H9 (cell line): ENCODE measurements at regions not wholly inside any gene's neighbourhood (a gene's known extent, or its start where the extent isn't known, plus 50 kb on each side); places are given as distances from the start of the nearest gene placed in this dataset.

Experiments used
- DNase-seq: peaks from one replicate; pipeline ENCODE4 v3.0.0-alpha.2; 2017
- H2AFZ ChIP-seq: one replicate; pipeline ENCODE4 v1.6.1; 2013; ENCODE audit warnings: mild to moderate bottlenecking, low read length, control low read depth, moderate library complexity
- H2AK5ac ChIP-seq: 2 replicates; pipeline ENCODE4 v1.6.1; 2013; ENCODE audit warnings: low read length, control low read depth, mixed read lengths; ENCODE audit not compliant: insufficient read length
- H2BK120ac ChIP-seq: one replicate; pipeline ENCODE4 v1.6.1; 2013; ENCODE audit warnings: low read depth, mild to moderate bottlenecking, low read length, control low read depth, inconsistent platforms; ENCODE audit not compliant: poor library complexity, severe bottlenecking
- H2BK12ac ChIP-seq: 2 replicates; pipeline ENCODE4 v1.6.1; 2013; ENCODE audit warnings: low read length, control low read depth, mixed read lengths, low read depth; ENCODE audit not compliant: insufficient read length
- H2BK15ac ChIP-seq: 2 replicates; pipeline ENCODE4 v1.6.1; 2013; ENCODE audit warnings: low read depth, low read length, control low read depth
- H2BK20ac ChIP-seq: one replicate; pipeline ENCODE4 v1.6.1; 2013; ENCODE audit warnings: low read depth, mild to moderate bottlenecking, low read length, control low read depth, inconsistent platforms; ENCODE audit not compliant: poor library complexity, severe bottlenecking
- H2BK5ac ChIP-seq: 2 replicates; pipeline ENCODE4 v1.6.1; 2013; ENCODE audit warnings: low read length, control low read depth, mixed read lengths; ENCODE audit not compliant: insufficient read length
- H3K14ac ChIP-seq: 2 replicates; pipeline ENCODE4 v1.6.1; 2013; ENCODE audit warnings: low read length, control low read depth; ENCODE audit not compliant: insufficient read depth
- H3K18ac ChIP-seq: 2 replicates; pipeline ENCODE4 v1.6.1; 2013; ENCODE audit warnings: low read depth, mild to moderate bottlenecking, mixed read lengths, low read length, control low read depth; ENCODE audit not compliant: insufficient read length
- H3K23ac ChIP-seq: 2 replicates; pipeline ENCODE4 v1.6.1; 2013; ENCODE audit warnings: low read length, control low read depth, mixed read lengths, low read depth; ENCODE audit not compliant: insufficient read length
- H3K23me2 ChIP-seq: 2 replicates; pipeline ENCODE4 v1.6.1; 2013; ENCODE audit warnings: low read depth, mild to moderate bottlenecking, mixed read lengths, low read length, control low read depth; ENCODE audit not compliant: insufficient read length, poor library complexity, severe bottlenecking
- H3K27ac ChIP-seq: 2 replicates; pipeline ENCODE4 v1.5.1; 2013; ENCODE audit warnings: low read length, control low read depth, mixed read lengths, low read depth; ENCODE audit not compliant: insufficient read length
- H3K27me3 ChIP-seq: 2 replicates; pipeline ENCODE4 v1.6.1; 2013; ENCODE audit warnings: low read length, control low read depth, inconsistent platforms; ENCODE audit not compliant: insufficient read depth
- H3K4ac ChIP-seq: 2 replicates; pipeline ENCODE4 v1.6.1; 2013; ENCODE audit warnings: low read depth, mild to moderate bottlenecking, control low read depth, inconsistent platforms, low read length, moderate library complexity
- H3K4me1 ChIP-seq: 2 replicates; pipeline ENCODE4 v1.6.1; 2013; ENCODE audit warnings: low read length, control low read depth, inconsistent platforms; ENCODE audit not compliant: insufficient read depth
- H3K4me2 ChIP-seq: 2 replicates; pipeline ENCODE4 v1.6.1; 2013; ENCODE audit warnings: low read length, control low read depth, mixed read lengths; ENCODE audit not compliant: insufficient read length, insufficient read depth
- H3K56ac ChIP-seq: 2 replicates; pipeline ENCODE4 v1.6.1; 2013; ENCODE audit warnings: low read depth, mild to moderate bottlenecking, mixed read lengths, low read length, control low read depth; ENCODE audit not compliant: insufficient read length
- H3K79me1 ChIP-seq: 2 replicates; pipeline ENCODE4 v1.6.1; 2013; ENCODE audit warnings: low read depth, mild to moderate bottlenecking, moderate library complexity, low read length, control low read depth, inconsistent platforms; ENCODE audit not compliant: insufficient read depth, poor library complexity, severe bottlenecking
- H3K79me2 ChIP-seq: 2 replicates; pipeline ENCODE4 v1.6.1; 2013; ENCODE audit warnings: low read length, control low read depth, inconsistent platforms; ENCODE audit not compliant: insufficient read depth
- H3K9ac ChIP-seq: 2 replicates; pipeline ENCODE4 v1.6.1; 2013; ENCODE audit warnings: low read length, control low read depth, mixed read lengths; ENCODE audit not compliant: insufficient read length; ENCODE audit errors: extremely low read depth
- H3K9me3 ChIP-seq: one replicate; pipeline ENCODE4 v1.6.1; 2013; ENCODE audit warnings: low read depth, low read length, inconsistent platforms; ENCODE audit not compliant: control insufficient read depth
- H3T11ph ChIP-seq: one replicate; pipeline ENCODE4 v1.6.1; 2013; ENCODE audit warnings: mild to moderate bottlenecking, low read length, control low read depth, inconsistent platforms
- H4K20me1 ChIP-seq: one replicate; pipeline ENCODE4 v1.6.1; 2013; ENCODE audit not compliant: control insufficient read depth, insufficient read length, insufficient read depth
- H4K5ac ChIP-seq: 2 replicates; pipeline ENCODE4 v1.6.1; 2013; ENCODE audit warnings: low read depth, mild to moderate bottlenecking, mixed read lengths, low read length, control low read depth; ENCODE audit not compliant: insufficient read length
- H4K8ac ChIP-seq: replicated peaks from 2 replicates; pipeline ENCODE4 v1.6.1; 2013; ENCODE audit warnings: low read length, control low read depth, mixed read lengths, low read depth; ENCODE audit not compliant: insufficient read length
- H4K91ac ChIP-seq: 2 replicates; pipeline ENCODE4 v1.6.1; 2013; ENCODE audit warnings: low read depth, mild to moderate bottlenecking, moderate library complexity, mixed read lengths, low read length, control low read depth; ENCODE audit not compliant: insufficient read length
- H3K27ac Mint-ChIP-seq, 3 experiments: 2 replicates in 2 of 3; 3 replicates in 1 of 3; pipeline ENCODE4 v1.8.0; 2020 to 2021; ENCODE audit warnings: mixed read lengths in 3 of 3, mild to moderate bottlenecking in 1 of 3, moderate library complexity in 1 of 3
- H3K27me3 Mint-ChIP-seq: 2 replicates; pipeline ENCODE4 v1.8.0; 2021; ENCODE audit warnings: low read depth, mild to moderate bottlenecking, moderate library complexity, mixed read lengths
- H3K36me3 Mint-ChIP-seq, 3 experiments: 2 replicates in 2 of 3; 3 replicates in 1 of 3; pipeline ENCODE4 v1.8.0; 2020 to 2021; ENCODE audit warnings: low read depth in 3 of 3, mixed read lengths in 3 of 3; ENCODE audit not compliant: insufficient read depth in 1 of 3
- H3K4me1 Mint-ChIP-seq, 2 experiments: 2 replicates each; pipeline ENCODE4 v1.8.0; 2020; ENCODE audit warnings: mixed read lengths in 2 of 2
- H3K4me3 Mint-ChIP-seq, 2 experiments: 2 replicates in 1 of 2; 3 replicates in 1 of 2; pipeline ENCODE4 v1.8.0; 2020 to 2021; ENCODE audit warnings: mild to moderate bottlenecking in 2 of 2, mixed read lengths in 2 of 2, moderate library complexity in 1 of 2
- H3K9me3 Mint-ChIP-seq, 2 experiments: 2 replicates in 1 of 2; 3 replicates in 1 of 2; pipeline ENCODE4 v1.8.0; 2020; ENCODE audit warnings: mild to moderate bottlenecking in 2 of 2, mixed read lengths in 2 of 2, moderate library complexity in 1 of 2
- WGBS: extraction: QIAGEN DNeasy Blood & Tissue Kit; methylation state at CpG from one replicate; pipeline ENCODE4 v1.1.7; 2013; ENCODE audit warnings: missing lambda C conversion rate, low lambda C conversion rate, mixed read lengths; ENCODE audit not compliant: insufficient read length; ENCODE audit errors: extremely low coverage; 5-methylcytosine and 5-hydroxymethylcytosine counted together
- TF ChIP-seq, protein P1 (sequence below): fragments of 200-600 bp; sonication (generic); conservative IDR thresholded peaks from 3 replicates; pipeline ENCODE4 v1.8.0; 2021; ENCODE audit warnings: antibody characterized with exemption, mild to moderate bottlenecking

DNA sequence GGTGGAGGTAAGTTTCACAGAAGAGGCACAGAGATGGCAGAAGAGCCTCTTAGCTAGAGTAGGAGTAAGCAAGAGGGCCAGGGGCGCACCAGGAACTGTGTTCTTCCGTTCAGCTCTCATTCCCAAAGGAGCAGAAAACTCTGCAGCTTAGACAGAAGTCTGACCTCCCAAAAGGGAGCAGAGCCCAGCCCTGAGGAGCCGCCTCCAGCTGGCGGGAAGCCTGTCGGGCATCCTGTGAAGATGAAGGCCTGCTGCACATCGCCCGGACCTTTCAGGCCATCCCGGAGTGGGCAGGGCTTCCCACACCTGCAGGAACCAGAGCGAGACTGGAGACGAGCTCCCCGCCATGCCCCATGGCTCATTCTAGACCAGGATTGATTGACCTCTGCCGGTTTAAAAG lies 1102.8 kb downstream of the BRD1 start:
- WGBS: no CpG with 5 or more reads among the region's 12 CpGs
- H3K27me3 ChIP-seq: no peaks in the 10 kb centered on the region
- H3K9ac ChIP-seq: no peak overlapping the region
- no peaks in the 10 kb centered on the region for H3K23me2 ChIP-seq
- no peaks in the 10 kb centered on the region for H3K9me3 ChIP-seq
- Mint-ChIP-seq H3K36me3 (peaks cover 0 to 4% (median 0%) of the 10 kb centered on the region in 3 experiments; a peak in 2 of 7 replicates), H3K4me1 (no peaks in the 10 kb centered on the region), H3K27me3 (no peaks in the 10 kb centered on the region), H3K4me3 (no peak overlapping the region), H3K27ac (no peak overlapping the region), H3K9me3 (peaks cover 14 to 17% of the 10 kb centered on the region in 2 experiments; a peak in 4 of 5 replicates)
- H3K56ac ChIP-seq: no peak overlapping the region
- no peaks in the 10 kb centered on the region for H3K79me2 ChIP-seq
- H3K4me2 ChIP-seq: no peak overlapping the region
- H3T11ph ChIP-seq: no peak overlapping the region
- no peak overlapping the region for H2BK15ac ChIP-seq
- no peak for DNase-seq
- no peak overlapping the region for H2AK5ac ChIP-seq
- no peak overlapping the region for H2BK5ac ChIP-seq
- H4K91ac ChIP-seq: no peak overlapping the region
- H2AFZ ChIP-seq: no peak overlapping the region
- no peak overlapping the region for H3K23ac ChIP-seq
- no peak overlapping the region; the same call in 1 of the 2 replicates for H3K14ac ChIP-seq
- H2BK120ac ChIP-seq: no peak overlapping the region
- H3K4ac ChIP-seq: no peak overlapping the region
- H4K8ac ChIP-seq: no peak overlapping the region
- no peak overlapping the region for H3K18ac ChIP-seq
- no peak overlapping the region for H3K27ac ChIP-seq
- H2BK20ac ChIP-seq: no peak overlapping the region
- H3K4me1 ChIP-seq: no peaks in the 10 kb centered on the region
- H4K5ac ChIP-seq: no peak overlapping the region
- H4K20me1 ChIP-seq: no peaks in the 10 kb centered on the region
- H2BK12ac ChIP-seq: no peak overlapping the region
- TF ChIP-seq, protein P1, sequence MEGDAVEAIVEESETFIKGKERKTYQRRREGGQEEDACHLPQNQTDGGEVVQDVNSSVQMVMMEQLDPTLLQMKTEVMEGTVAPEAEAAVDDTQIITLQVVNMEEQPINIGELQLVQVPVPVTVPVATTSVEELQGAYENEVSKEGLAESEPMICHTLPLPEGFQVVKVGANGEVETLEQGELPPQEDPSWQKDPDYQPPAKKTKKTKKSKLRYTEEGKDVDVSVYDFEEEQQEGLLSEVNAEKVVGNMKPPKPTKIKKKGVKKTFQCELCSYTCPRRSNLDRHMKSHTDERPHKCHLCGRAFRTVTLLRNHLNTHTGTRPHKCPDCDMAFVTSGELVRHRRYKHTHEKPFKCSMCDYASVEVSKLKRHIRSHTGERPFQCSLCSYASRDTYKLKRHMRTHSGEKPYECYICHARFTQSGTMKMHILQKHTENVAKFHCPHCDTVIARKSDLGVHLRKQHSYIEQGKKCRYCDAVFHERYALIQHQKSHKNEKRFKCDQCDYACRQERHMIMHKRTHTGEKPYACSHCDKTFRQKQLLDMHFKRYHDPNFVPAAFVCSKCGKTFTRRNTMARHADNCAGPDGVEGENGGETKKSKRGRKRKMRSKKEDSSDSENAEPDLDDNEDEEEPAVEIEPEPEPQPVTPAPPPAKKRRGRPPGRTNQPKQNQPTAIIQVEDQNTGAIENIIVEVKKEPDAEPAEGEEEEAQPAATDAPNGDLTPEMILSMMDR: no peak
- no peaks in the 10 kb centered on the region for H3K79me1 ChIP-seq
